ENCODE measurements at regions not wholly inside any gene's neighbourhood (a gene's known extent, or its start where the extent isn't known, plus 50 kb on each side); places are given as distances from the start of the nearest gene placed in this dataset.
"Not testable (repeated sequence)": the region's sequence is repeated elsewhere in the genome, so short reads cannot be mapped to it uniquely, and the experiment has no call there.

- no peak overlapping the region for H3K27ac ChIP-seq
- H3K9me3 ChIP-seq = no peaks in the 10 kb centered on the region
- TF ChIP-seq CTCF (IDR thresholded peaks at IDR 0.05) = no peak
- no peaks in the 10 kb centered on the region for H3K27me3 ChIP-seq
- H3K36me3 ChIP-seq = no peaks in the 10 kb centered on the region
- DNase-seq (ENCODE audit: low spot score) = no peak
- H3K4me3 ChIP-seq = no peak overlapping the region
- H3K4me1 ChIP-seq = no peaks in the 10 kb centered on the region
These were observed 239.6 kb downstream of the SKIDA1 start for GRCh38 chr10:21285742-21286331.

GRCh38 chr10:21285207-21285606, 240.3 kb downstream of the SKIDA1 start:
- Histone ChIP-seq H3K27ac (no peak overlapping the region), H3K4me3 (no peak overlapping the region), H3K27me3 (no peaks in the 10 kb centered on the region), H3K4me1 (no peaks in the 10 kb centered on the region), H3K9me3 (no peaks in the 10 kb centered on the region), H3K36me3 (no peaks in the 10 kb centered on the region)
- no peak for TF ChIP-seq CTCF (IDR thresholded peaks at IDR 0.05)
- DNase-seq (ENCODE audit: low spot score) = no peak

- Histone ChIP-seq H3K9me3 (no peaks in the 10 kb centered on the region), H3K4me1 (no peaks in the 10 kb centered on the region), H3K36me3 (no peaks in the 10 kb centered on the region), H3K27me3 (no peaks in the 10 kb centered on the region), H3K27ac (no peak overlapping the region), H3K4me3 (no peak overlapping the region)
- TF ChIP-seq CTCF (IDR thresholded peaks at IDR 0.05) = no peak
- DNase-seq (ENCODE audit: low spot score) = no peak
These were observed 241.2 kb downstream of the SKIDA1 start for GRCh38 chr10:21284301-21284700.

GRCh38 chr10:21283053-21283452, 242.4 kb downstream of the SKIDA1 start:
- H3K27me3 ChIP-seq; H3K4me3 ChIP-seq; DNase-seq (ENCODE audit: low spot score); H3K4me1 ChIP-seq; H3K9me3 ChIP-seq; H3K36me3 ChIP-seq; H3K27ac ChIP-seq: not testable (repeated sequence)

GRCh38 chr10:21281765-21282484, 243.6 kb downstream of the SKIDA1 start:
- Histone ChIP-seq H3K4me3 (no peak overlapping the region), H3K27me3 (no peaks in the 10 kb centered on the region), H3K9me3 (no peaks in the 10 kb centered on the region), H3K36me3 (no peaks in the 10 kb centered on the region), H3K27ac (no peak overlapping the region), H3K4me1 (no peaks in the 10 kb centered on the region)
- no peak for DNase-seq (ENCODE audit: low spot score)
- no peak for TF ChIP-seq CTCF (IDR thresholded peaks at IDR 0.05)

GRCh38 chr10:21280971-21281572, 244.4 kb downstream of the SKIDA1 start:
- no peak overlapping the region for H3K27ac ChIP-seq
- DNase-seq (ENCODE audit: low spot score) = no peak
- no peak overlapping the region for H3K4me3 ChIP-seq
- H3K36me3 ChIP-seq = no peaks in the 10 kb centered on the region
- no peaks in the 10 kb centered on the region for H3K9me3 ChIP-seq
- H3K27me3 ChIP-seq = no peaks in the 10 kb centered on the region
- TF ChIP-seq CTCF (IDR thresholded peaks at IDR 0.05) = no peak
- H3K4me1 ChIP-seq = no peaks in the 10 kb centered on the region

All from right atrium auricular region (tissue), 2 donors.